ENCODE measurements at regions not wholly inside any gene's neighbourhood (a gene's known extent, or its start where the extent isn't known, plus 50 kb on each side); places are given as distances from the start of the nearest gene placed in this dataset.

- Mint-ChIP-seq H3K4me1 (no peaks in the 10 kb centered on the region), H3K4me3 (no peak overlapping the region), H3K36me3 (peaks cover 9% of the 10 kb centered on the region), H3K27ac (no peak overlapping the region), H3K27me3 (peaks cover 14% of the 10 kb centered on the region), H3K9me3 (peaks cover 7% of the 10 kb centered on the region)
- ATAC-seq (ENCODE audit: low read depth) (no peak), DNase-seq (ENCODE audit: low spot score in 2 of 2) (no peak)
Measured at GRCh38 chr7:3232228-3232627, 68.8 kb upstream of the SDK1 start.

GRCh38 chr7:3233301-3233700 lies 67.8 kb upstream of the SDK1 start:
- Mint-ChIP-seq H3K27me3 (peaks cover 18% of the 10 kb centered on the region), H3K4me3 (no peak overlapping the region), H3K27ac (no peak overlapping the region), H3K36me3 (peaks cover 9% of the 10 kb centered on the region), H3K4me1 (no peaks in the 10 kb centered on the region), H3K9me3 (peaks cover 7% of the 10 kb centered on the region)
- no peak for ATAC-seq (ENCODE audit: low read depth)
- no peak for DNase-seq (ENCODE audit: low spot score in 2 of 2)

- ATAC-seq (ENCODE audit: low read depth) (no peak), DNase-seq (ENCODE audit: low spot score in 2 of 2) (no peak)
- Mint-ChIP-seq H3K27ac (no peak overlapping the region), H3K36me3 (peaks cover 9% of the 10 kb centered on the region), H3K4me1 (no peaks in the 10 kb centered on the region), H3K9me3 (peaks cover 7% of the 10 kb centered on the region), H3K4me3 (no peak overlapping the region), H3K27me3 (peaks cover 18% of the 10 kb centered on the region)
Measured at GRCh38 chr7:3234051-3234450, 67.0 kb upstream of the SDK1 start.

- Mint-ChIP-seq H3K27ac (no peak overlapping the region), H3K4me1 (no peaks in the 10 kb centered on the region), H3K4me3 (no peak overlapping the region), H3K9me3 (peaks cover 7% of the 10 kb centered on the region), H3K36me3 (peaks cover 9% of the 10 kb centered on the region), H3K27me3 (peaks cover 18% of the 10 kb centered on the region)
- ATAC-seq (ENCODE audit: low read depth) (no peak), DNase-seq (ENCODE audit: low spot score in 2 of 2) (no peak)
Measured at GRCh38 chr7:3234851-3235250, 66.2 kb upstream of the SDK1 start.

GRCh38 chr7:3235322-3235721 lies 65.7 kb upstream of the SDK1 start:
- Mint-ChIP-seq H3K9me3 (peaks cover 7% of the 10 kb centered on the region), H3K4me3 (no peak overlapping the region), H3K27ac (no peak overlapping the region), H3K27me3 (peaks cover 17% of the 10 kb centered on the region), H3K36me3 (peaks cover 9% of the 10 kb centered on the region), H3K4me1 (no peaks in the 10 kb centered on the region)
- ATAC-seq (ENCODE audit: low read depth) (no peak), DNase-seq (ENCODE audit: low spot score in 2 of 2) (no peak)

GRCh38 chr7:3236268-3236667 lies 64.8 kb upstream of the SDK1 start:
- H3K4me1 Mint-ChIP-seq: peaks cover 2% of the 10 kb centered on the region
- H3K4me3 Mint-ChIP-seq: no peak overlapping the region
- H3K9me3 Mint-ChIP-seq: peaks cover 7% of the 10 kb centered on the region
- H3K27ac Mint-ChIP-seq: no peak overlapping the region
- H3K36me3 Mint-ChIP-seq: peaks cover 7% of the 10 kb centered on the region
- H3K27me3 Mint-ChIP-seq: peaks cover 21% of the 10 kb centered on the region
- DNase-seq (ENCODE audit: low spot score in 2 of 2) (no peak), ATAC-seq (ENCODE audit: low read depth) (no peak)

- Mint-ChIP-seq H3K27ac (no peak overlapping the region), H3K36me3 (peaks cover 6% of the 10 kb centered on the region), H3K4me1 (peaks cover 2% of the 10 kb centered on the region), H3K4me3 (no peak overlapping the region), H3K27me3 (peaks cover 18% of the 10 kb centered on the region), H3K9me3 (peaks cover 7% of the 10 kb centered on the region)
- DNase-seq (ENCODE audit: low spot score in 2 of 2) (no peak), ATAC-seq (ENCODE audit: low read depth) (no peak)
Measured at GRCh38 chr7:3238525-3239210, 62.4 kb upstream of the SDK1 start.

GRCh38 chr7:3239291-3239691 lies 61.8 kb upstream of the SDK1 start:
- Mint-ChIP-seq H3K27ac (no peak overlapping the region), H3K4me1 (peaks cover 2% of the 10 kb centered on the region), H3K36me3 (peaks cover 6% of the 10 kb centered on the region), H3K9me3 (peaks cover 7% of the 10 kb centered on the region), H3K27me3 (peaks cover 18% of the 10 kb centered on the region), H3K4me3 (no peak overlapping the region)
- ATAC-seq (ENCODE audit: low read depth) (no peak), DNase-seq (ENCODE audit: low spot score in 2 of 2) (no peak)

GRCh38 chr7:3240826-3241430 lies 60.1 kb upstream of the SDK1 start:
- Mint-ChIP-seq H3K27me3 (peaks cover 11% of the 10 kb centered on the region), H3K27ac (no peak overlapping the region), H3K4me3 (no peak overlapping the region), H3K9me3 (no peaks in the 10 kb centered on the region), H3K4me1 (peaks cover 2% of the 10 kb centered on the region), H3K36me3 (no peaks in the 10 kb centered on the region)
- DNase-seq (ENCODE audit: low spot score in 2 of 2): no peak
- no peak for ATAC-seq (ENCODE audit: low read depth)

- Mint-ChIP-seq H3K9me3 (peaks cover 4% of the 10 kb centered on the region), H3K4me1 (peaks cover 2% of the 10 kb centered on the region), H3K36me3 (peaks cover 2% of the 10 kb centered on the region), H3K4me3 (no peak overlapping the region), H3K27me3 (peaks cover 11% of the 10 kb centered on the region), H3K27ac (no peak overlapping the region)
- ATAC-seq (ENCODE audit: low read depth) (no peak), DNase-seq (ENCODE audit: low spot score in 2 of 2) (no peak)
Measured at GRCh38 chr7:3241686-3242258, 59.3 kb upstream of the SDK1 start.

GRCh38 chr7:3242398-3242972 lies 58.6 kb upstream of the SDK1 start:
- peaks cover 11% of the 10 kb centered on the region for H3K27me3 Mint-ChIP-seq
- peaks cover 4% of the 10 kb centered on the region for H3K36me3 Mint-ChIP-seq
- H3K4me3 Mint-ChIP-seq: no peak overlapping the region
- peaks cover 7% of the 10 kb centered on the region for H3K9me3 Mint-ChIP-seq
- DNase-seq (ENCODE audit: low spot score in 2 of 2) (no peak), ATAC-seq (ENCODE audit: low read depth) (no peak)
- no peak overlapping the region for H3K27ac Mint-ChIP-seq
- peaks cover 2% of the 10 kb centered on the region for H3K4me1 Mint-ChIP-seq

- Mint-ChIP-seq H3K27ac (no peak overlapping the region), H3K4me3 (no peak overlapping the region)
- no peak for ATAC-seq (ENCODE audit: low read depth)
Measured at GRCh38 chr7:3243256-3243655, 57.8 kb upstream of the SDK1 start.

GRCh38 chr7:3243680-3244079 lies 57.4 kb upstream of the SDK1 start:
- DNase-seq (ENCODE audit: low spot score in 2 of 2): no peak
- ATAC-seq (ENCODE audit: low read depth): no peak
- H3K36me3 Mint-ChIP-seq: peaks cover 4% of the 10 kb centered on the region
- peaks cover 6% of the 10 kb centered on the region for H3K27me3 Mint-ChIP-seq
- H3K4me3 Mint-ChIP-seq: no peak overlapping the region
- H3K27ac Mint-ChIP-seq: no peak overlapping the region
- peaks cover 2% of the 10 kb centered on the region for H3K4me1 Mint-ChIP-seq
- peaks cover 7% of the 10 kb centered on the region for H3K9me3 Mint-ChIP-seq

More at GRCh38 chr7:3243256-3243655, 57.8 kb upstream of the SDK1 start:
- peaks cover 2% of the 10 kb centered on the region for H3K4me1 Mint-ChIP-seq
- H3K27me3 Mint-ChIP-seq: peaks cover 6% of the 10 kb centered on the region
- peaks cover 7% of the 10 kb centered on the region for H3K9me3 Mint-ChIP-seq
- H3K36me3 Mint-ChIP-seq: peaks cover 4% of the 10 kb centered on the region
- DNase-seq (ENCODE audit: low spot score in 2 of 2): no peak

- H3K36me3 Mint-ChIP-seq: peaks cover 4% of the 10 kb centered on the region
- peaks cover 6% of the 10 kb centered on the region for H3K27me3 Mint-ChIP-seq
- H3K9me3 Mint-ChIP-seq: peaks cover 7% of the 10 kb centered on the region
- H3K27ac Mint-ChIP-seq: no peak overlapping the region
- DNase-seq (ENCODE audit: low spot score in 2 of 2) (no peak), ATAC-seq (ENCODE audit: low read depth) (no peak)
- H3K4me3 Mint-ChIP-seq: no peak overlapping the region
- peaks cover 2% of the 10 kb centered on the region for H3K4me1 Mint-ChIP-seq
Measured at GRCh38 chr7:3244241-3244814, 56.7 kb upstream of the SDK1 start.

Data from memory B cell (primary cell).